ENCODE measurements at regions not wholly inside any gene's neighbourhood (a gene's known extent, or its start where the extent isn't known, plus 50 kb on each side); places are given as distances from the start of the nearest gene placed in this dataset.

GRCh38 chr7:17194656-17195055 lies 103.8 kb upstream of the AHR start:
- TF ChIP-seq CSRNP3 (CRISPR knock-in tag; IDR thresholded peaks at IDR 0.05) (no peak), RARB (CRISPR knock-in tag; IDR thresholded peaks at IDR 0.05) (no peak), ARNTL (CRISPR knock-in tag; IDR thresholded peaks at IDR 0.05; ENCODE audit: borderline replicate concordance, low read depth) (no peak), ZNF565 (CRISPR knock-in tag; conservative IDR thresholded peaks at IDR 0.05; ENCODE audit: low read depth) (no peak), PPARA (CRISPR knock-in tag; IDR thresholded peaks at IDR 0.05; ENCODE audit: borderline replicate concordance) (no peak), TOX (CRISPR knock-in tag; IDR thresholded peaks at IDR 0.05; ENCODE audit: borderline replicate concordance) (no peak), GLIS3 (CRISPR knock-in tag; IDR thresholded peaks at IDR 0.05) (no peak), ZFP30 (CRISPR knock-in tag; IDR thresholded peaks at IDR 0.05) (no peak), ZC3H10 (CRISPR knock-in tag; IDR thresholded peaks at IDR 0.05) (no peak), TSHZ2 (CRISPR knock-in tag; IDR thresholded peaks at IDR 0.05) (no peak), CSDC2 (CRISPR knock-in tag; IDR thresholded peaks at IDR 0.05) (no peak), ZFP3 (CRISPR knock-in tag; IDR thresholded peaks at IDR 0.05) (no peak), CREB5 (CRISPR knock-in tag; IDR thresholded peaks at IDR 0.05; ENCODE audit: low read depth) (no peak)
- no peak for ATAC-seq

GRCh38 chr7:17195576-17195975 lies 102.9 kb upstream of the AHR start:
- ATAC-seq, result no peak
- no peak for TF ChIP-seq CSRNP3 (CRISPR knock-in tag; IDR thresholded peaks at IDR 0.05)
- TF ChIP-seq CSDC2 (CRISPR knock-in tag; IDR thresholded peaks at IDR 0.05), result no peak

- TF ChIP-seq ESRRG (CRISPR knock-in tag; IDR thresholded peaks at IDR 0.05), result no peak
- no peak for TF ChIP-seq ZNF8 (CRISPR knock-in tag; IDR thresholded peaks at IDR 0.05)
- no peak for TF ChIP-seq ZNF565 (CRISPR knock-in tag; conservative IDR thresholded peaks at IDR 0.05; ENCODE audit: low read depth)
- TF ChIP-seq ZNF70 (CRISPR knock-in tag; IDR thresholded peaks at IDR 0.05), result no peak
- no peak for TF ChIP-seq TOX (CRISPR knock-in tag; IDR thresholded peaks at IDR 0.05; ENCODE audit: borderline replicate concordance)
- no peak for TF ChIP-seq RARB (CRISPR knock-in tag; IDR thresholded peaks at IDR 0.05)
- TF ChIP-seq PATZ1 (CRISPR knock-in tag; IDR thresholded peaks at IDR 0.05; ENCODE audit: borderline replicate concordance), result no peak
- no peak for TF ChIP-seq TCF4 (CRISPR knock-in tag; IDR thresholded peaks at IDR 0.05; ENCODE audit: borderline replicate concordance)
- TF ChIP-seq POU6F1 (CRISPR knock-in tag; IDR thresholded peaks at IDR 0.05; ENCODE audit: borderline replicate concordance, low read depth), result no peak
- no peak for TF ChIP-seq CSDC2 (CRISPR knock-in tag; IDR thresholded peaks at IDR 0.05)
- no peak for TF ChIP-seq TSHZ2 (CRISPR knock-in tag; IDR thresholded peaks at IDR 0.05)
- no peak for TF ChIP-seq BACH2 (CRISPR knock-in tag; IDR thresholded peaks at IDR 0.05; ENCODE audit: borderline replicate concordance)
- no peak for TF ChIP-seq OSR1 (CRISPR knock-in tag; IDR thresholded peaks at IDR 0.05)
- TF ChIP-seq PPARA (CRISPR knock-in tag; IDR thresholded peaks at IDR 0.05; ENCODE audit: borderline replicate concordance), result no peak
- no peak for TF ChIP-seq CSRNP3 (CRISPR knock-in tag; IDR thresholded peaks at IDR 0.05)
- no peak for TF ChIP-seq ARNTL (CRISPR knock-in tag; IDR thresholded peaks at IDR 0.05; ENCODE audit: borderline replicate concordance, low read depth)
- no peak for TF ChIP-seq ZFP30 (CRISPR knock-in tag; IDR thresholded peaks at IDR 0.05)
- no peak for ATAC-seq
Measured at GRCh38 chr7:17205910-17206309, 92.5 kb upstream of the AHR start.

Measured in SK-N-SH treated with all-trans-retinoic acid at 6 μM for 48 hours (cell line).